GM12878 (cell line): ENCODE measurements at regions not wholly inside any gene's neighbourhood (a gene's known extent, or its start where the extent isn't known, plus 50 kb on each side); places are given as distances from the start of the nearest gene placed in this dataset. TPM values are rescaled to one million over a fixed set of nuclear protein-coding genes. Genes with fewer than 3 reads are reported as not detected.

Experiments used
- ZNF592 ChIP-seq: fragments of 450-650 bp; IDR thresholded peaks from 2 replicates; pipeline ENCODE4 v1.6.1; 2017; ENCODE audit warnings: mild to moderate bottlenecking, moderate library complexity
- small RNA-seq: library from RNA; depleted of rRNA; stranded (forward); fragments of <200 nt; gene quantifications from one replicate; pipeline ENCODE3, GENCODE V24; 2014

GRCh38 chr11:87374038-87374807 is 336.5 kb downstream of the TMEM135 start (continued):
- TF ChIP-seq ZNF592 = no peak

Small RNAs in the stretch of these regions (small RNA-seq; reads per million reads assigned to genes)
- gene AP000676.1 (not detected), gene RF00026 (not detected), gene RNU6-1135P (not detected)
